ENCODE measurements at regions not wholly inside any gene's neighbourhood (a gene's known extent, or its start where the extent isn't known, plus 50 kb on each side); places are given as distances from the start of the nearest gene placed in this dataset.
"Not testable (repeated sequence)": the region's sequence is repeated elsewhere in the genome, so short reads cannot be mapped to it uniquely, and the experiment has no call there.

GRCh38 chr7:128561116-128561722 lies 84.7 kb downstream of the METTL2B start:
- DNase-seq: not testable (repeated sequence)

DNA sequence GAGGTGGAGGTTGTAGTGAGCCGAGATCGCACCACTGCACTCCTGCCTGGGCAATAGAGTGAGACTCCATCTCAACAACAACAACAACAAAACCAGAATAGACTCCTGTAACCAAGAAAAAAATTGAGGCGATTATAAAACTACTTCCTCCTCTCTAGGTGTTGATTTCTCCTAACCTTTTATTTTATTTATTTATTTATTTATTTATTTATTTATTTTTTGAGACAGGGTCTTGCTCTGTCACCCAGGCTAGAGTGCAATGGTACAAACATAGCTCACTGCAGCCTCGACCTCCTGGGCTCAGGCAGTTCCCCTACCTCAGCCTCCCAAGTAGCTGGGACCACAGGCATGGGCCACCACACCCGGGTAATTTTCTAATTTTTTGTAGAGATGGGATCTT lies 86.2 kb downstream of the METTL2B start:
- DNase-seq: not testable (repeated sequence)

- DNase-seq: not testable (repeated sequence)
These were observed 87.7 kb downstream of the METTL2B start for GRCh38 chr7:128564123-128564700.

DNA sequence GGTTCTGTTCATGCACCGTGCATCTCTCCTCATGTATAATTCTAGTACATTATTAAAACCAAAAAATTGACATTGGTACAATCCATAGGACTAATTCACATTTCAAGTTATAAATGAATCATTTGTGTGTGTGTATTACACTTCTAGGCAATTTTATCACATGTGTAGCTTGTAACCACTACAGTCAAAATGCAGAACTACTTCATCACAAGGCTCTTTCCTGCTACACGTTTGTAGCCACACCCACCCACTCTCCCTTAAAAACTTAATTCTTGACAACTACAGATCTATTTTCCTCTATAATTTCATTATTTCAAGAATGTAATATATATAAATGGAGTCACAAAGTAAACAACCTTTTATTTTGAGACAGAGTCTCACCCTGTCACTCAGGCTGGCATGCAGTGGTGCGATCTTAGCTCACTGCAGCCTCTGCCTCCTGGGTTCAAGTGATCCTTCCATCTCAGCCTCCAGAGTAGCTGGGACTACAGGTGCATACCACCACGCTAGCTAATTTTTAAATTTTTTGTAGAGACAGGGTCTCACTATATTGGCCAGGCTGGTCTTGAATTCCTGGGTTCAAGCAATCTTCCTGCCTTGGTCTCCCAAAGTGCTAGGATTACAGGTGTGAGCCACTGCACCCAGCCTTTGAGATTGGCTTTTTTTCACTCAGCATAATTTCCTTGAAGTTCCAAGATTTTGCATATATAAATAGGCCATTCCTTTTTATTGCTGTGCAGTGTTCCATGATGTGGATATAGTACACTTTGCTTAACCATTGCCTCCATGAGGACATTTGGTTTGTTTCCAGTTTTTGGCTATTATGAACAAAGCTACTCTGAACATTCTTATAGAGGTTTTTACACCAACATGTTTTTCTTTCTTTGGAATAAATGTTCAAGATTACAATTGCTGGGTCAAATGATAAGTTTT lies 88.7 kb downstream of the METTL2B start:
- DNase-seq: not testable (repeated sequence)

- DNase-seq: not testable (repeated sequence)
These were observed 96.8 kb upstream of the GARIN1A start for GRCh38 chr7:128575277-128575676.

DNA sequence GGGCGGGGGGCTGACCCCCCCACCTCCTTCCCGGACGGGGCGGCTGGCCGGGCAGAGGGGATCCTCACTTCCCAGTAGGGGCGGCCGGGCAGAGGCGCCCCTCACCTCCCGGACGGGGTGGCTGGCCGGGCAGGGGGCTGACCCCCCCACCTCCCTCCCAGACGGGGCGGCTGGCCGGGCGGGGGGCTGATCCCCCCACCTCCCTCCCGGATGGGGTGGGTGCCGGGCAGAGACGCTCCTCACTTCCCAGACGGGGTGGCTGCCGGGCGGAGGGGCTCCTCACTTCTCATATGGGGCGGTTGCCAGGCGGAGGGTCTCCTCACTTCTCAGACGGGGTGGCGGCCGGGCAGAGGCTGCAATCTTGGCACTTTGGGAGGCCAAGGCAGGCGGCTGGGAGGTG lies 95.1 kb upstream of the GARIN1A start:
- not testable (repeated sequence) for DNase-seq

GRCh38 chr7:128579843-128580242 lies 92.2 kb upstream of the GARIN1A start:
- not testable (repeated sequence) for DNase-seq

- not testable (repeated sequence) for DNase-seq
These were observed 91.0 kb upstream of the GARIN1A start for GRCh38 chr7:128581100-128581499.

- not testable (repeated sequence) for DNase-seq
These were observed 90.1 kb upstream of the GARIN1A start for GRCh38 chr7:128581825-128582561.

- not testable (repeated sequence) for DNase-seq
These were observed 85.4 kb upstream of the GARIN1A start for GRCh38 chr7:128586715-128587114.

DNA sequence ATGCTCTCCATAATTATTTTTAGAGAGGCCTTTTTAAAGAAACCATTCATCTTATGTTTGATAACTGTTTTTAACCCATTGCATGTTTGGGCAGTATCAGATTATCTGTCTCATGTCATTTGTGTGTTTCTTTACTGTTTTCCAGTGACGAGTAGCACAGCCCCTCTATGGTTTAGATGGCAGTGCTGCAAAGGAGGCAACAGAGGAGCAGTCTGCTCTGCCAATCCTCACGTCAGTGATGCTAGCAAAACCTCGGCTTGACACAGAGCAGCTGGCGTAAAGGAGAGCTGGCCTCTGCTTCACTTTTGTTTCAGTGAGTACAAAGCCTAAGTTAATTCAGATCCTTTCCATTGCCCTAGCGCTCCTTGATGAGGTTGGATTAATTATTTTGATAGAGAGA lies 80.4 kb upstream of the GARIN1A start:
- DNase-seq: no peak

GRCh38 chr7:128592209-128592608 lies 79.9 kb upstream of the GARIN1A start:
- DNase-seq: not testable (repeated sequence)

GRCh38 chr7:128594061-128594460 lies 78.0 kb upstream of the GARIN1A start:
- not testable (repeated sequence) for DNase-seq

- not testable (repeated sequence) for DNase-seq
These were observed 75.6 kb upstream of the GARIN1A start for GRCh38 chr7:128596336-128597128.

DNA sequence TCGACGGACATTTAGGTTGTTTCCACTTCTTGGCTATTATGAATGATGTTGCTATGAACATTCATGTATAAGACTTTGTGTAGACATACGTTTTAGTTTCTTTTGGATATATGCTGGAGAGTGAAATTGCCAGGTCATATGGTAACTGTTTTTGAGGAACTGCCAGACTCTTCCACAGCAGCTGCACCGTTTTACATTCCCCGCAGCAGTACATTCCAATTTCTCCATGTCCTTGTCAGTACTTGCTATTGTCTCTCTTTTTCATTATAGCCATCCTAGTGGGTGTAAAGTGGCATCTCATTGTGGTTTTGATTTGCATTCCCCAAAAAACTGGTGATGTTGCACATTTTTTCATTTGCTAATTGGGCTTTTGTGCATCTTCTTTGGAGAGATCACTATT lies 73.1 kb upstream of the GARIN1A start:
- not testable (repeated sequence) for DNase-seq

DNA sequence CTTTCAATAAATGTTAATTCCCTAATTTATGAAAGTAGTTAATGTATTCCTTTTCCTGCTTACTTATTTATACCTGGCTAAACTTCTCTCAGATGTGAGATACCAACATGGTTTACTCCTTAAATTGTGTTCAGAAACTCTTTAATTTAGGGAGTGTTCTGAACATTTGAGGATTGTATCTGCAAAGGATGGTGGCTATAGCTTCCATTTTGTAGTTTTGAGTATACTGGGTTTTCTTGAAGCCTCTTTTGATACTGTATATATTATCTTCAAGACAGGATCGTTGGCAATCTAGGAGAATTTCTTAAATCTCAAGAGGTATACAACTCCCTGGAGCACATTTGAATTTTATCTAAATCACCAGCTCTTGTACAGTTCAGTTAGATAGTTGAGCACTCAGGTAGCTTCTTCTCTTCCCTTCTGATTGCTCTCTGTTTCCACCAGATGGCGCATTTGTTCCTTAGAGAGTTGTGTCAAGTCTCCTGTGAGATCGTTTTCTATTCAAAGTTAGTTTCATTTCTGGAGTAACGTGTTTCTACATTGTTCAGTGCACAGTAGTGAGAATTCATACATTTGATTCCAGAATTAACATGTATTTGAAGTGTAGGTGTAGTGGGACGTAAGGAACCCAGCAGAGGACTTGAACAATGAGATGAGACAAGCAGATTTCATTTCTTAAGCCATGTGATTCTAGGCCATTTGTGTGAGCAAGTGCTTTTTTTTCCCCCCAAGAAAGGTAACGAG lies 63.2 kb upstream of the GARIN1A start:
- peak; percentile 7 for DNase-seq

DNA sequence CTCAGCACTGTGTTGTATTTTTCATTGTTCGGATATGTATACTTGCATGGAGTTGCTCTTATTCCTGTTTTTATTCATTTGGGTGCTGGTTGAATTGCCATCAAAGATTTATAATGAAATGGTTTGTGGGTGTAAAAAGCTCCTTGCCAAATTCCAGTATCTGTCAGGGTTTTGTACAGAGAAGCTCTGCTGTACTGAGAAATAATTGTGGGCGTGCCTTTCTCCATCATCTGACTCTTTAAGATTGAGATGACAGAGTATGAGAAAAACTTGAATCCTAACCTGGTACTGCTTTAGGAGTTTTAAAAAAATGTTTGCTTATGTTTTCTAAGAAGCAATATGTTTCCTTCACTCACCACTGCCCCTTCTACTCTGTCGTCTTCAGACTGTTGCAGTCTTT lies 58.7 kb upstream of the GARIN1A start:
- not testable (repeated sequence) for DNase-seq

- not testable (repeated sequence) for DNase-seq
These were observed 57.3 kb upstream of the GARIN1A start for GRCh38 chr7:128614812-128615211.

DNA sequence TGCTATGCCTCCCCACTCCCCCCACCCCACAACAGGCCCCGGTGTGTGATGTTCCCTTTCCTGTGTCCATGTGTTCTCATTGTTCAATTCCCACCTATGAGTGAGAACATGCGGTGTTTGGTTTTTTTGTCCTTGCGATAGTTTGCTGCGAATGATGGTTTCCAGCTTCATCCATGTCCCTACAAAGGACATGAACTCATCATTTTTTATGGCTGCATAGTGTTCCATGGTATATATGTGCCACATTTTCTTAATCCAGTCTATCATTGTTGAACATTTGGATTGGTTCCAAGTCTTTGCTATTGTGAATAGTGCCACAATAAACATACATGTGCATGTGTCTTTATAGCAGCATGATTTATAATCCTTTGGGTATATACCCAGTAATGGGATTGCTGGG lies 55.3 kb upstream of the GARIN1A start:
- DNase-seq: not testable (repeated sequence)
